H9 (cell line): ENCODE measurements at regions not wholly inside any gene's neighbourhood (a gene's known extent, or its start where the extent isn't known, plus 50 kb on each side); places are given as distances from the start of the nearest gene placed in this dataset.

ENCODE experiments used
- DNase-seq: peaks from one replicate; pipeline ENCODE4 v3.0.0-alpha.2; 2017
- H2AFZ ChIP-seq: one replicate; pipeline ENCODE4 v1.6.1; 2013; ENCODE audit warnings: mild to moderate bottlenecking, low read length, control low read depth, moderate library complexity
- H2AK5ac ChIP-seq: 2 replicates; pipeline ENCODE4 v1.6.1; 2013; ENCODE audit warnings: low read length, control low read depth, mixed read lengths; ENCODE audit not compliant: insufficient read length
- H2BK120ac ChIP-seq: one replicate; pipeline ENCODE4 v1.6.1; 2013; ENCODE audit warnings: low read depth, mild to moderate bottlenecking, low read length, control low read depth, inconsistent platforms; ENCODE audit not compliant: poor library complexity, severe bottlenecking
- H2BK12ac ChIP-seq: 2 replicates; pipeline ENCODE4 v1.6.1; 2013; ENCODE audit warnings: low read length, control low read depth, mixed read lengths, low read depth; ENCODE audit not compliant: insufficient read length
- H2BK15ac ChIP-seq: 2 replicates; pipeline ENCODE4 v1.6.1; 2013; ENCODE audit warnings: low read depth, low read length, control low read depth
- H2BK20ac ChIP-seq: one replicate; pipeline ENCODE4 v1.6.1; 2013; ENCODE audit warnings: low read depth, mild to moderate bottlenecking, low read length, control low read depth, inconsistent platforms; ENCODE audit not compliant: poor library complexity, severe bottlenecking
- H2BK5ac ChIP-seq: 2 replicates; pipeline ENCODE4 v1.6.1; 2013; ENCODE audit warnings: low read length, control low read depth, mixed read lengths; ENCODE audit not compliant: insufficient read length
- H3K14ac ChIP-seq: 2 replicates; pipeline ENCODE4 v1.6.1; 2013; ENCODE audit warnings: low read length, control low read depth; ENCODE audit not compliant: insufficient read depth
- H3K18ac ChIP-seq: 2 replicates; pipeline ENCODE4 v1.6.1; 2013; ENCODE audit warnings: low read depth, mild to moderate bottlenecking, mixed read lengths, low read length, control low read depth; ENCODE audit not compliant: insufficient read length
- H3K23ac ChIP-seq: 2 replicates; pipeline ENCODE4 v1.6.1; 2013; ENCODE audit warnings: low read length, control low read depth, mixed read lengths, low read depth; ENCODE audit not compliant: insufficient read length
- H3K23me2 ChIP-seq: 2 replicates; pipeline ENCODE4 v1.6.1; 2013; ENCODE audit warnings: low read depth, mild to moderate bottlenecking, mixed read lengths, low read length, control low read depth; ENCODE audit not compliant: insufficient read length, poor library complexity, severe bottlenecking
- H3K27ac ChIP-seq: 2 replicates; pipeline ENCODE4 v1.5.1; 2013; ENCODE audit warnings: low read length, control low read depth, mixed read lengths, low read depth; ENCODE audit not compliant: insufficient read length
- H3K27me3 ChIP-seq: 2 replicates; pipeline ENCODE4 v1.6.1; 2013; ENCODE audit warnings: low read length, control low read depth, inconsistent platforms; ENCODE audit not compliant: insufficient read depth
- H3K4ac ChIP-seq: 2 replicates; pipeline ENCODE4 v1.6.1; 2013; ENCODE audit warnings: low read depth, mild to moderate bottlenecking, control low read depth, inconsistent platforms, low read length, moderate library complexity
- H3K4me1 ChIP-seq: 2 replicates; pipeline ENCODE4 v1.6.1; 2013; ENCODE audit warnings: low read length, control low read depth, inconsistent platforms; ENCODE audit not compliant: insufficient read depth
- H3K4me2 ChIP-seq: 2 replicates; pipeline ENCODE4 v1.6.1; 2013; ENCODE audit warnings: low read length, control low read depth, mixed read lengths; ENCODE audit not compliant: insufficient read length, insufficient read depth
- H3K56ac ChIP-seq: 2 replicates; pipeline ENCODE4 v1.6.1; 2013; ENCODE audit warnings: low read depth, mild to moderate bottlenecking, mixed read lengths, low read length, control low read depth; ENCODE audit not compliant: insufficient read length
- H3K79me1 ChIP-seq: 2 replicates; pipeline ENCODE4 v1.6.1; 2013; ENCODE audit warnings: low read depth, mild to moderate bottlenecking, moderate library complexity, low read length, control low read depth, inconsistent platforms; ENCODE audit not compliant: insufficient read depth, poor library complexity, severe bottlenecking
- H3K79me2 ChIP-seq: 2 replicates; pipeline ENCODE4 v1.6.1; 2013; ENCODE audit warnings: low read length, control low read depth, inconsistent platforms; ENCODE audit not compliant: insufficient read depth
- H3K9ac ChIP-seq: 2 replicates; pipeline ENCODE4 v1.6.1; 2013; ENCODE audit warnings: low read length, control low read depth, mixed read lengths; ENCODE audit not compliant: insufficient read length; ENCODE audit errors: extremely low read depth
- H3K9me3 ChIP-seq: one replicate; pipeline ENCODE4 v1.6.1; 2013; ENCODE audit warnings: low read depth, low read length, inconsistent platforms; ENCODE audit not compliant: control insufficient read depth
- H3T11ph ChIP-seq: one replicate; pipeline ENCODE4 v1.6.1; 2013; ENCODE audit warnings: mild to moderate bottlenecking, low read length, control low read depth, inconsistent platforms
- H4K20me1 ChIP-seq: one replicate; pipeline ENCODE4 v1.6.1; 2013; ENCODE audit not compliant: control insufficient read depth, insufficient read length, insufficient read depth
- H4K5ac ChIP-seq: 2 replicates; pipeline ENCODE4 v1.6.1; 2013; ENCODE audit warnings: low read depth, mild to moderate bottlenecking, mixed read lengths, low read length, control low read depth; ENCODE audit not compliant: insufficient read length
- H4K8ac ChIP-seq: replicated peaks from 2 replicates; pipeline ENCODE4 v1.6.1; 2013; ENCODE audit warnings: low read length, control low read depth, mixed read lengths, low read depth; ENCODE audit not compliant: insufficient read length
- H4K91ac ChIP-seq: 2 replicates; pipeline ENCODE4 v1.6.1; 2013; ENCODE audit warnings: low read depth, mild to moderate bottlenecking, moderate library complexity, mixed read lengths, low read length, control low read depth; ENCODE audit not compliant: insufficient read length
- H3K27ac Mint-ChIP-seq, 3 experiments: 2 replicates in 2 of 3; 3 replicates in 1 of 3; pipeline ENCODE4 v1.8.0; 2020 to 2021; ENCODE audit warnings: mixed read lengths in 3 of 3, mild to moderate bottlenecking in 1 of 3, moderate library complexity in 1 of 3
- H3K27me3 Mint-ChIP-seq: 2 replicates; pipeline ENCODE4 v1.8.0; 2021; ENCODE audit warnings: low read depth, mild to moderate bottlenecking, moderate library complexity, mixed read lengths
- H3K36me3 Mint-ChIP-seq, 3 experiments: 2 replicates in 2 of 3; 3 replicates in 1 of 3; pipeline ENCODE4 v1.8.0; 2020 to 2021; ENCODE audit warnings: low read depth in 3 of 3, mixed read lengths in 3 of 3; ENCODE audit not compliant: insufficient read depth in 1 of 3
- H3K4me1 Mint-ChIP-seq, 2 experiments: 2 replicates each; pipeline ENCODE4 v1.8.0; 2020; ENCODE audit warnings: mixed read lengths in 2 of 2
- H3K4me3 Mint-ChIP-seq, 2 experiments: 2 replicates in 1 of 2; 3 replicates in 1 of 2; pipeline ENCODE4 v1.8.0; 2020 to 2021; ENCODE audit warnings: mild to moderate bottlenecking in 2 of 2, mixed read lengths in 2 of 2, moderate library complexity in 1 of 2
- H3K9me3 Mint-ChIP-seq, 2 experiments: 2 replicates in 1 of 2; 3 replicates in 1 of 2; pipeline ENCODE4 v1.8.0; 2020; ENCODE audit warnings: mild to moderate bottlenecking in 2 of 2, mixed read lengths in 2 of 2, moderate library complexity in 1 of 2
- WGBS: extraction: QIAGEN DNeasy Blood & Tissue Kit; methylation state at CpG from one replicate; pipeline ENCODE4 v1.1.7; 2013; ENCODE audit warnings: missing lambda C conversion rate, low lambda C conversion rate, mixed read lengths; ENCODE audit not compliant: insufficient read length; ENCODE audit errors: extremely low coverage; 5-methylcytosine and 5-hydroxymethylcytosine counted together
- TF ChIP-seq, protein P1 (sequence below): fragments of 200-600 bp; sonication (generic); conservative IDR thresholded peaks from 3 replicates; pipeline ENCODE4 v1.8.0; 2021; ENCODE audit warnings: antibody characterized with exemption, mild to moderate bottlenecking

DNA sequence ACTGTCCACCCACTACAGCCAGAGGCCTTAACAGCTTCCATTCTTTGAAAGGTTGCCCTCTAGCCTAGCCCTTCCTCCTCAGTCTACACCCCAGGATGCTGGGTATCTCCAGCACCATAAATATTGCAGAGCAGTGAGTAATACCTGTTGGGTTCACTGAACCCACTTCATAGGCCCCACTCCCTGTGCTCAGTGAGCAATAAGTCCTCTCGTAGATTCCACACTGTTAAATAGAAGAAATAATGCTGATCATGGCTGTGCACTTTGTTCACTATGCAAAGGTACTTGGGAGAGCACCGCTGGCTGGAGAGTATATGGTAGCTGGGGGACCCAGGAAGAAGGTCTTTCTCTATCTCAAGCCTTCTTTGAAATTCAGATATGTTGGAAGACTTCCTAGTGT is 87.3 kb downstream of the RSPH3 start:
- no CpG with 5 or more reads among the region's 2 CpGs for WGBS
- no peak overlapping the region for H3K18ac ChIP-seq

More for the DNA sequence above, 87.3 kb downstream of the RSPH3 start:
- peak overlapping the region in 2 of 3 experiments; percentile 49 to 81; a peak in 1 of 7 replicates for H3K27ac Mint-ChIP-seq
- peaks cover 0 to 4% of the 10 kb centered on the region in 2 experiments; a peak in 3 of 5 replicates for H3K9me3 Mint-ChIP-seq
- Histone ChIP-seq H2BK12ac (no peak overlapping the region), H3K27ac (no peak overlapping the region), H4K5ac (no peak overlapping the region), H4K20me1 (no peaks in the 10 kb centered on the region), H3K14ac (no peak overlapping the region), H3K4me2 (no peak overlapping the region), H2AK5ac (no peak overlapping the region), H2BK20ac (no peak overlapping the region), H3K79me1 (no peaks in the 10 kb centered on the region), H3K9me3 (no peaks in the 10 kb centered on the region), H3K9ac (no peak overlapping the region), H3K56ac (no peak overlapping the region), H4K91ac (no peak overlapping the region), H2BK15ac (no peak overlapping the region), H2BK120ac (no peak overlapping the region), H3K79me2 (no peaks in the 10 kb centered on the region), H2BK5ac (no peak overlapping the region), H4K8ac (no peak overlapping the region), H3K23ac (no peak overlapping the region), H3K23me2 (no peaks in the 10 kb centered on the region), H3K4ac (no peak overlapping the region), H2AFZ (no peak overlapping the region), H3T11ph (no peak overlapping the region), H3K4me1 (peaks cover 8% of the 10 kb centered on the region), H3K27me3 (no peaks in the 10 kb centered on the region)
- TF ChIP-seq, protein P1, sequence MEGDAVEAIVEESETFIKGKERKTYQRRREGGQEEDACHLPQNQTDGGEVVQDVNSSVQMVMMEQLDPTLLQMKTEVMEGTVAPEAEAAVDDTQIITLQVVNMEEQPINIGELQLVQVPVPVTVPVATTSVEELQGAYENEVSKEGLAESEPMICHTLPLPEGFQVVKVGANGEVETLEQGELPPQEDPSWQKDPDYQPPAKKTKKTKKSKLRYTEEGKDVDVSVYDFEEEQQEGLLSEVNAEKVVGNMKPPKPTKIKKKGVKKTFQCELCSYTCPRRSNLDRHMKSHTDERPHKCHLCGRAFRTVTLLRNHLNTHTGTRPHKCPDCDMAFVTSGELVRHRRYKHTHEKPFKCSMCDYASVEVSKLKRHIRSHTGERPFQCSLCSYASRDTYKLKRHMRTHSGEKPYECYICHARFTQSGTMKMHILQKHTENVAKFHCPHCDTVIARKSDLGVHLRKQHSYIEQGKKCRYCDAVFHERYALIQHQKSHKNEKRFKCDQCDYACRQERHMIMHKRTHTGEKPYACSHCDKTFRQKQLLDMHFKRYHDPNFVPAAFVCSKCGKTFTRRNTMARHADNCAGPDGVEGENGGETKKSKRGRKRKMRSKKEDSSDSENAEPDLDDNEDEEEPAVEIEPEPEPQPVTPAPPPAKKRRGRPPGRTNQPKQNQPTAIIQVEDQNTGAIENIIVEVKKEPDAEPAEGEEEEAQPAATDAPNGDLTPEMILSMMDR = no peak
- no peaks in the 10 kb centered on the region; the same call in 1 of the 2 replicates for H3K27me3 Mint-ChIP-seq
- H3K4me1 Mint-ChIP-seq = peaks cover 53 to 59% of the 10 kb centered on the region in 2 experiments
- H3K36me3 Mint-ChIP-seq = peaks cover 0 to 6% (median 2%) of the 10 kb centered on the region in 3 experiments; a peak in 4 of 7 replicates
- DNase-seq = no peak
- H3K4me3 Mint-ChIP-seq = no peak overlapping the region
